ENCODE measurements at regions not wholly inside any gene's neighbourhood (a gene's known extent, or its start where the extent isn't known, plus 50 kb on each side); places are given as distances from the start of the nearest gene placed in this dataset.
A peak's percentile ranks its signal among the peaks of the same experiment; 100 is the strongest.
"Not testable (repeated sequence)": the region's sequence is repeated elsewhere in the genome, so short reads cannot be mapped to it uniquely, and the experiment has no call there.

- DNase-seq (ENCODE audit: low spot score): no peak
- in situ Hi-C loops (cut with HindIII; ENCODE audit: low sequenced_read_pairs): no loop called here
These were observed 80.5 kb upstream of the PRKG1 start for GRCh38 chr10:50993771-50994251.

GRCh38 chr10:50997461-50997860 lies 76.8 kb upstream of the PRKG1 start:
- in situ Hi-C loops (cut with HindIII; ENCODE audit: low sequenced_read_pairs): no loop called here
- no peak for DNase-seq (ENCODE audit: low spot score)

- no peak for DNase-seq (ENCODE audit: low spot score)
- in situ Hi-C loops (cut with HindIII; ENCODE audit: low sequenced_read_pairs): no loop called here
These were observed 75.1 kb upstream of the PRKG1 start for GRCh38 chr10:50999163-50999562.

- no peak for DNase-seq (ENCODE audit: low spot score)
These were observed 74.1 kb upstream of the PRKG1 start for GRCh38 chr10:51000164-51000563.

GRCh38 chr10:51000976-51001375 lies 73.3 kb upstream of the PRKG1 start:
- in situ Hi-C loops (cut with HindIII; ENCODE audit: low sequenced_read_pairs): no loop called here
- DNase-seq (ENCODE audit: low spot score): no peak

More at GRCh38 chr10:51000164-51000563, 74.1 kb upstream of the PRKG1 start:
- in situ Hi-C loops (cut with HindIII; ENCODE audit: low sequenced_read_pairs): no loop called here

GRCh38 chr10:51001587-51001986 lies 72.7 kb upstream of the PRKG1 start:
- in situ Hi-C loops (cut with HindIII; ENCODE audit: low sequenced_read_pairs): no loop called here
- peak; percentile 44 for DNase-seq (ENCODE audit: low spot score)

GRCh38 chr10:51002469-51002868 lies 71.8 kb upstream of the PRKG1 start:
- no peak for DNase-seq (ENCODE audit: low spot score)
- in situ Hi-C loops (cut with HindIII; ENCODE audit: low sequenced_read_pairs): no loop called here

- no peak for DNase-seq (ENCODE audit: low spot score)
- in situ Hi-C loops (cut with HindIII; ENCODE audit: low sequenced_read_pairs): no loop called here
These were observed 69.5 kb upstream of the PRKG1 start for GRCh38 chr10:51004776-51005175.

- no peak for DNase-seq (ENCODE audit: low spot score)
- in situ Hi-C loops (cut with HindIII; ENCODE audit: low sequenced_read_pairs): no loop called here
These were observed 68.7 kb upstream of the PRKG1 start for GRCh38 chr10:51005551-51005950.

- in situ Hi-C loops (cut with HindIII; ENCODE audit: low sequenced_read_pairs): no loop called here
These were observed 67.6 kb upstream of the PRKG1 start for GRCh38 chr10:51006686-51007085.

GRCh38 chr10:51007781-51008180 lies 66.5 kb upstream of the PRKG1 start:
- in situ Hi-C loops (cut with HindIII; ENCODE audit: low sequenced_read_pairs): no loop called here
- no peak for DNase-seq (ENCODE audit: low spot score)

More at GRCh38 chr10:51006686-51007085, 67.6 kb upstream of the PRKG1 start:
- DNase-seq (ENCODE audit: low spot score): no peak

GRCh38 chr10:51008346-51008745 lies 65.9 kb upstream of the PRKG1 start:
- in situ Hi-C loops (cut with HindIII; ENCODE audit: low sequenced_read_pairs): no loop called here
- DNase-seq (ENCODE audit: low spot score): no peak

GRCh38 chr10:51010977-51011376 lies 63.3 kb upstream of the PRKG1 start:
- in situ Hi-C loops (cut with HindIII; ENCODE audit: low sequenced_read_pairs): no loop called here
- peak; percentile 21 for DNase-seq (ENCODE audit: low spot score)

- in situ Hi-C loops (cut with HindIII; ENCODE audit: low sequenced_read_pairs): no loop called here
- DNase-seq (ENCODE audit: low spot score): no peak
These were observed 62.2 kb upstream of the PRKG1 start for GRCh38 chr10:51012073-51012472.

- no peak for DNase-seq (ENCODE audit: low spot score)
- in situ Hi-C loops (cut with HindIII; ENCODE audit: low sequenced_read_pairs): no loop called here
These were observed 59.5 kb upstream of the PRKG1 start for GRCh38 chr10:51014680-51015389.

- in situ Hi-C loops (cut with HindIII; ENCODE audit: low sequenced_read_pairs); DNase-seq (ENCODE audit: low spot score): not testable (repeated sequence)
These were observed 58.9 kb upstream of the PRKG1 start for GRCh38 chr10:51015390-51015754.

- in situ Hi-C loops (cut with HindIII; ENCODE audit: low sequenced_read_pairs): no loop called here
- no peak for DNase-seq (ENCODE audit: low spot score)
These were observed 54.1 kb upstream of the PRKG1 start for GRCh38 chr10:51020200-51020599.

- in situ Hi-C loops (cut with HindIII; ENCODE audit: low sequenced_read_pairs): no loop called here
These were observed 51.2 kb upstream of the PRKG1 start for GRCh38 chr10:51022933-51023585.

GRCh38 chr10:51023636-51024035 lies 50.7 kb upstream of the PRKG1 start:
- no peak for DNase-seq (ENCODE audit: low spot score)
- in situ Hi-C loops (cut with HindIII; ENCODE audit: low sequenced_read_pairs): no loop called here

More at GRCh38 chr10:51022933-51023585, 51.2 kb upstream of the PRKG1 start:
- DNase-seq (ENCODE audit: low spot score): no peak

Measured in G401 (cell line).